K562 (cell line): ENCODE measurements at regions not wholly inside any gene's neighbourhood (a gene's known extent, or its start where the extent isn't known, plus 50 kb on each side); places are given as distances from the start of the nearest gene placed in this dataset.

Source experiments
- ATAC-seq: fragments of 200-7000 bp; cut with Tn5 transposase; 3 replicates; pipeline ENCODE4 v1.9.1; 2020; ENCODE audit warnings: moderate library complexity
- BruUV-seq: library from RNA; stranded (reverse); fragments of 400-500 nt; replicated peaks from 2 replicates; lab custom pipeline; 2021; lab: Mats Ljungman, UMichigan
- CTCF ChIA-PET: fragments of 300-600 bp; formaldehyde crosslinking; extraction: SDS; loops from one replicate; lab custom pipeline; 2021; ENCODE audit warnings: low intra/inter-chr PET ratio; lab: Yijun Ruan, JAX
- POLR2A ChIA-PET: fragments of 300-600, 350-650 bp; sonication (Branson Sonifier 250); formaldehyde crosslinking; extraction: SDS; loops from one replicate; lab custom pipeline; 2021; ENCODE audit warnings: antibody characterized with exemption, inconsistent platforms; lab: Yijun Ruan, JAX
- DNase-seq, 4 experiments: peaks; one replicate each; pipeline versions ENCODE4 v3.0.0 to v3.0.0-alpha.2; 2011 to 2018; ENCODE audit warnings: low spot score in 3 of 4, mixed read lengths in 3 of 4; ENCODE audit errors: extremely low read depth in 1 of 4
- FAIRE-seq: peaks from 2 replicates; lab custom pipeline; 2011; peaks lifted over from hg19 to GRCh38; lab: Jason Lieb, UNC
- H2AFZ ChIP-seq: 2 replicates; pipeline ENCODE4 v1.6.0; 2011; ENCODE audit warnings: low read depth, low read length, control low read depth, inconsistent platforms
- H3K27ac ChIP-seq: fragments of 200-600 bp; 3 replicates; pipeline ENCODE4 v1.8.0; 2011; ENCODE audit warnings: low read depth, mild to moderate bottlenecking, control low read depth, inconsistent platforms, low read length, moderate library complexity, mixed read lengths; ENCODE audit errors: extremely low read depth
- H3K27me3 ChIP-seq, 2 experiments: fragments of 300-600 bp in 1 of 2; 2 replicates in 1 of 2; 3 replicates in 1 of 2; pipeline versions ENCODE4 v1.6.0 to v1.8.0; 2011; ENCODE audit warnings: inconsistent platforms in 2 of 2, low read length in 2 of 2, mild to moderate bottlenecking in 1 of 2, mixed read lengths in 1 of 2, moderate library complexity in 1 of 2; ENCODE audit not compliant: control insufficient read depth in 2 of 2, insufficient read depth in 2 of 2
- H3K36me3 ChIP-seq: fragments of 300-600 bp; 3 replicates; pipeline ENCODE4 v1.8.0; 2011; ENCODE audit warnings: mild to moderate bottlenecking, low read length, inconsistent platforms; ENCODE audit not compliant: control insufficient read depth, insufficient read depth
- H3K4me1 ChIP-seq, 2 experiments: fragments of 200-600 bp in 1 of 2; replicated peaks in 1 of 2; 2 replicates in 1 of 2; 3 replicates in 1 of 2; pipeline versions ENCODE4 v1.5.1 to v1.8.0; 2011; ENCODE audit warnings: inconsistent platforms in 2 of 2, low read length in 2 of 2, mild to moderate bottlenecking in 1 of 2, mixed read lengths in 1 of 2, moderate library complexity in 1 of 2; ENCODE audit not compliant: control insufficient read depth in 2 of 2, insufficient read depth in 2 of 2
- H3K4me2 ChIP-seq: 2 replicates; pipeline ENCODE4 v1.6.1; 2011; ENCODE audit warnings: low read length, control low read depth, inconsistent platforms, mixed read lengths; ENCODE audit not compliant: insufficient read depth
- H3K4me3 ChIP-seq: fragments of 200-600 bp; sonication (generic), shearing (Covaris generic); 2 replicates; pipeline ENCODE4 v1.5.1; 2016; ENCODE audit warnings: control low read depth, inconsistent platforms
- H3K79me2 ChIP-seq: fragments of 200-600 bp; 3 replicates; pipeline ENCODE4 v1.8.0; 2011; ENCODE audit warnings: low read length, inconsistent platforms; ENCODE audit not compliant: control insufficient read depth, insufficient read depth
- H3K9ac ChIP-seq, 2 experiments: 2 replicates each; pipeline versions ENCODE4 v1.6.0 to v1.6.1; 2011; ENCODE audit warnings: low read depth in 2 of 2, low read length in 2 of 2, control low read depth in 1 of 2, inconsistent platforms in 1 of 2, mild to moderate bottlenecking in 1 of 2, mixed read lengths in 1 of 2; ENCODE audit not compliant: insufficient read depth in 1 of 2
- H3K9me1 ChIP-seq: one replicate; pipeline ENCODE4 v1.6.0; 2011; ENCODE audit warnings: inconsistent platforms, mild to moderate bottlenecking, low read length, moderate library complexity; ENCODE audit not compliant: control insufficient read depth, insufficient read depth
- H3K9me3 ChIP-seq: replicated peaks from 2 replicates; pipeline ENCODE4 v1.5.1; 2011; ENCODE audit warnings: low read depth, low read length, inconsistent platforms; ENCODE audit not compliant: control insufficient read depth, insufficient read depth
- H4K20me1 ChIP-seq: replicated peaks from 2 replicates; pipeline ENCODE4 v1.6.1; 2011; ENCODE audit warnings: low read length, inconsistent platforms, mixed read lengths; ENCODE audit not compliant: control insufficient read depth, insufficient read depth
- DACH1 ChIP-seq: fragments of 450-650 bp; IDR thresholded peaks from 2 replicates; pipeline ENCODE4 v1.6.1; 2018; ENCODE audit not compliant: partially characterized antibody
- FOXJ2 ChIP-seq: fragments of 200-800 bp; sonication (Bioruptor generic); IDR thresholded peaks from 2 replicates; pipeline ENCODE4 v1.6.1; 2016; ENCODE audit warnings: missing genetic modification characterization, missing compliant biosample characterization
- HDAC2 ChIP-seq: fragments of 450-650 bp; IDR thresholded peaks from 2 replicates; pipeline ENCODE4 v1.6.1; 2016; ENCODE audit warnings: mild to moderate bottlenecking
- KDM1A ChIP-seq, 2 experiments: fragments of 450-650 bp; IDR thresholded peaks; 2 replicates each; pipeline ENCODE4 v1.6.1; 2016; ENCODE audit warnings: mild to moderate bottlenecking in 2 of 2
- MEF2D ChIP-seq: conservative IDR thresholded peaks from 2 replicates; pipeline ENCODE4 v1.6.1; 2016; ENCODE audit warnings: low read depth, missing genetic modification characterization, missing compliant biosample characterization
- PTBP1 ChIP-seq: fragments of 200-400 bp; formaldehyde crosslinking; IDR thresholded peaks from 2 replicates; pipeline ENCODE4 v1.6.1; 2017; ENCODE audit warnings: low read depth, low read length
- RBM25 ChIP-seq: fragments of 200-400 bp; formaldehyde crosslinking; IDR thresholded peaks from 2 replicates; pipeline ENCODE4 v1.6.1; 2018; ENCODE audit warnings: low read length, low read depth, moderate library complexity; ENCODE audit not compliant: severe bottlenecking
- SMARCA5 ChIP-seq: fragments of 450-650 bp; IDR thresholded peaks from 2 replicates; pipeline ENCODE4 v1.6.1; 2016
- SMARCE1 ChIP-seq: fragments of 450-650 bp; IDR thresholded peaks from 2 replicates; pipeline ENCODE4 v1.7.1; 2016; ENCODE audit warnings: mild to moderate bottlenecking
- SPI1 ChIP-seq: IDR thresholded peaks from 2 replicates; pipeline ENCODE4 v1.6.1; 2011; ENCODE audit warnings: low read depth, low read length, control low read depth, borderline replicate concordance
- TCF7L2 ChIP-seq: fragments of 150-350 bp; IDR thresholded peaks from 2 replicates; pipeline ENCODE4 v1.6.1; 2016; ENCODE audit warnings: low read depth, mild to moderate bottlenecking, low read length, moderate library complexity
- ZFP36 ChIP-seq: fragments of 150-350 bp; IDR thresholded peaks from 2 replicates; pipeline ENCODE4 v1.6.1; 2018; ENCODE audit warnings: low read length, low read depth; ENCODE audit not compliant: partially characterized antibody
- ZNF436 ChIP-seq: fragments of 250-450, 450-650 bp; sonication (Bioruptor Pico); formaldehyde crosslinking; IDR thresholded peaks from 2 replicates; pipeline ENCODE4 v1.7.0; 2020; ENCODE audit warnings: mild to moderate bottlenecking
- ZNF449 ChIP-seq: fragments of 250-450 bp; sonication (Bioruptor Pico); IDR thresholded peaks from 2 replicates; pipeline ENCODE4 v1.8.0; 2022; ENCODE audit warnings: moderate library complexity, mild to moderate bottlenecking, inconsistent platforms
- ZNF764 ChIP-seq: fragments of 250-450 bp; sonication (Bioruptor Pico); IDR thresholded peaks from 2 replicates; pipeline ENCODE4 v1.4.0; 2020; ENCODE audit warnings: low read depth, mild to moderate bottlenecking, moderate library complexity
- WGBS: fragments of 100-300 bp; shearing (Covaris generic); methylation state at CpG from one replicate; pipeline ENCODE4 v1.1.6; 2016; ENCODE audit warnings: low coverage, mixed read lengths; ENCODE audit not compliant: insufficient coverage; ENCODE audit errors: missing lambda C conversion rate; 5-methylcytosine and 5-hydroxymethylcytosine counted together
- in situ Hi-C: fragments of 300-500 bp; cut with MboI; formaldehyde crosslinking; loops from 4 replicates; pipeline ENCODE4 v1.15.0; 2018; ENCODE audit warnings: inconsistent platforms, mixed read lengths
- intact Hi-C: fragments of 100-400 bp; cut with micrococcal nuclease; formaldehyde crosslinking; loops from 2 replicates; pipeline ENCODE4 v1.14.2; 2022

- Histone ChIP-seq H3K9ac (0 out of 4 replicates have a peak overlapping the region, but pooled peaks of 1 of the 2 experiments have one; percentile 40), H3K36me3 (no peaks in the 10 kb centered on the region), H3K9me3 (no peaks in the 10 kb centered on the region), H4K20me1 (peaks cover 4% of the 10 kb centered on the region; the same call in 1 of the 2 replicates), H2AFZ (no peak overlapping the region), H3K4me2 (no peak overlapping the region), H3K27me3 (peaks cover 8 to 24% of the 10 kb centered on the region in 2 experiments; a peak in 3 of 5 replicates), H3K9me1 (no peaks in the 10 kb centered on the region), H3K27ac (no peak overlapping the region), H3K79me2 (no peaks in the 10 kb centered on the region), H3K4me1 (peaks cover 12 to 19% of the 10 kb centered on the region in 2 experiments; a peak in 3 of 5 replicates), H3K4me3 (no peak overlapping the region)
- BruUV-seq = no TSS peak
- TF ChIP-seq SPI1 (peak; percentile 16; the same call in 1 of the 2 replicates), ZNF764 (CRISPR knock-in tag) (no peak), TCF7L2 (no peak)
- ChIA-PET CTCF (interaction anchor here (6.5 kb wide), 1 partner anchor 95 kb away, joined by 147 read pairs; no protein-coding TSS in a partner anchor), POLR2A (interaction anchor here (0.6 to 1.1 kb wide), 3 partner anchors 12 to 94 kb away, joined by 3 to 4 read pairs (median 4); no protein-coding TSS in a partner anchor)
- DNase-seq = no peak
- ATAC-seq = no peak
- intact Hi-C loops (no loop called here), in situ Hi-C loops (loop anchor here (5.0 kb wide), 1 partner anchor 92 kb away; no protein-coding TSS in a partner anchor)
- no peak for FAIRE-seq
- WGBS = 5% methylated on average over 7 of the region's 7 CpGs
Observed at GRCh38 chr1:23639460-23640095, 52.0 kb upstream of the RPL11 start.

- peaks cover 12 to 21% of the 10 kb centered on the region in 2 experiments; a peak in 3 of 5 replicates for H3K4me1 ChIP-seq
- H3K9ac ChIP-seq = no peak overlapping the region; a peak in 1 of 4 replicates
- no peak overlapping the region; the same call in 1 of the 2 replicates for H3K4me2 ChIP-seq
- DNase-seq (no peak), ATAC-seq (no peak), FAIRE-seq (no peak)
- H3K9me3 ChIP-seq = no peaks in the 10 kb centered on the region
- ChIA-PET CTCF (interaction anchor here (0.6 to 6.5 kb wide), 3 partner anchors 89 to 667 kb away, joined by 4 to 147 read pairs (median 5); no protein-coding TSS in a partner anchor), POLR2A (interaction anchor here (0.6 to 1.3 kb wide), 5 partner anchors 12 to 81 kb away, joined by 3 to 4 read pairs (median 3); no protein-coding TSS in a partner anchor)
- 8% methylated on average over 5 of the region's 5 CpGs for WGBS
- BruUV-seq = no TSS peak
- H3K27me3 ChIP-seq = peaks cover 8 to 24% of the 10 kb centered on the region in 2 experiments; a peak in 3 of 5 replicates
- H3K9me1 ChIP-seq = no peaks in the 10 kb centered on the region
- H3K4me3 ChIP-seq = no peak overlapping the region
- H2AFZ ChIP-seq = no peak overlapping the region
- intact Hi-C loops (no loop called here), in situ Hi-C loops (loop anchor here (5.0 kb wide), 1 partner anchor 92 kb away; no protein-coding TSS in a partner anchor)
- H3K27ac ChIP-seq = no peak overlapping the region
- H3K79me2 ChIP-seq = no peaks in the 10 kb centered on the region
- no peaks in the 10 kb centered on the region for H3K36me3 ChIP-seq
- H4K20me1 ChIP-seq = peaks cover 4% of the 10 kb centered on the region; the same call in 1 of the 2 replicates
- TF ChIP-seq KDM1A (IDR thresholded peaks at IDR 0.05) = peak; percentile 59 to 68
- no peak for TF ChIP-seq FOXJ2 (tag)
- peak; percentile 30; the same call in 1 of the 2 replicates for TF ChIP-seq HDAC2
- TF ChIP-seq SMARCA5 = peak; percentile 94
- no peak for TF ChIP-seq ZNF449 (CRISPR knock-in tag)
- TF ChIP-seq PTBP1 = 0 out of 2 replicates have a peak, but pooled peaks have one; percentile 46
- TF ChIP-seq DACH1 = peak; percentile 11
- no peak for TF ChIP-seq MEF2D (tag)
- peak; percentile 96 for TF ChIP-seq RBM25
- TF ChIP-seq SMARCE1 = no peak
- peak; percentile 99 for TF ChIP-seq ZFP36
- peak; percentile 53; the same call in 1 of the 2 replicates for TF ChIP-seq ZNF436
Observed at GRCh38 chr1:23638786-23639241, 52.8 kb upstream of the RPL11 start.
